Loucy (cell line): ENCODE measurements at regions not wholly inside any gene's neighbourhood (a gene's known extent, or its start where the extent isn't known, plus 50 kb on each side); places are given as distances from the start of the nearest gene placed in this dataset.

Source experiments
- H2AFZ ChIP-seq: fragments of 200-600 bp; sonication (generic); 2 replicates; pipeline ENCODE4 v1.6.0; 2016; ENCODE audit warnings: antibody characterized with exemption, mild to moderate bottlenecking, low read length, moderate library complexity
- H3F3A ChIP-seq: fragments of 200-600 bp; 2 replicates; pipeline ENCODE4 v1.6.0; 2016; ENCODE audit warnings: antibody characterized with exemption, low read depth, mild to moderate bottlenecking
- H3K27me3 ChIP-seq: fragments of 200-600 bp; sonication (generic); 2 replicates; pipeline ENCODE4 v1.6.1; 2014; ENCODE audit warnings: low read length, mild to moderate bottlenecking; ENCODE audit not compliant: insufficient read depth, poor library complexity, severe bottlenecking
- H3K36me3 ChIP-seq: fragments of 200-600 bp; sonication (generic); 2 replicates; pipeline ENCODE4 v1.6.1; 2016; ENCODE audit warnings: low read length; ENCODE audit not compliant: insufficient read depth
- H3K4me1 ChIP-seq: fragments of 200-600 bp; sonication (generic); 2 replicates; pipeline ENCODE4 v1.5.1; 2014; ENCODE audit warnings: low read length, mild to moderate bottlenecking; ENCODE audit not compliant: insufficient read depth, poor library complexity, severe bottlenecking
- H3K4me2 ChIP-seq: fragments of 200-600 bp; sonication (generic); 2 replicates; pipeline ENCODE4 v1.6.0; 2014; ENCODE audit warnings: antibody characterized with exemption, low read length, low read depth, mild to moderate bottlenecking; ENCODE audit not compliant: poor library complexity, severe bottlenecking
- H3K4me3 ChIP-seq: fragments of 200-600 bp; sonication (generic); 2 replicates; pipeline ENCODE4 v1.5.1; 2014; ENCODE audit warnings: low read length, mild to moderate bottlenecking, mixed read lengths; ENCODE audit not compliant: poor library complexity, severe bottlenecking
- H3K79me2 ChIP-seq: fragments of 200-600 bp; sonication (generic); 2 replicates; pipeline ENCODE4 v1.6.1; 2014; ENCODE audit warnings: low read length; ENCODE audit not compliant: insufficient read depth
- H3K9ac ChIP-seq: fragments of 200-600 bp; sonication (generic); 2 replicates; pipeline ENCODE4 v1.6.0; 2014; ENCODE audit warnings: mild to moderate bottlenecking, low read depth, low read length, moderate library complexity; ENCODE audit not compliant: poor library complexity, severe bottlenecking
- H3K9me2 ChIP-seq: fragments of 200-600 bp; sonication (generic); replicated peaks from 2 replicates; pipeline ENCODE4 v1.6.1; 2016; ENCODE audit warnings: low read depth, low read length, mixed read lengths
- H3K9me3 ChIP-seq: fragments of 200-600 bp; sonication (generic); 2 replicates; pipeline ENCODE4 v1.6.1; 2014; ENCODE audit warnings: mild to moderate bottlenecking, antibody characterized with exemption, low read length, low read depth; ENCODE audit not compliant: insufficient read depth
- H4K20me1 ChIP-seq: fragments of 200-600 bp; sonication (generic); 2 replicates; pipeline ENCODE4 v1.6.0; 2014; ENCODE audit warnings: antibody characterized with exemption, low read length, mild to moderate bottlenecking; ENCODE audit not compliant: insufficient read depth, poor library complexity, severe bottlenecking
- EZH2phosphoT487 ChIP-seq: fragments of 200-600 bp; IDR thresholded peaks from 2 replicates; pipeline ENCODE4 v1.6.1; 2018; ENCODE audit warnings: antibody characterized with exemption, mild to moderate bottlenecking, moderate library complexity, borderline replicate concordance
- TF ChIP-seq, protein P1 (sequence below): fragments of 200-600 bp; sonication (generic); conservative IDR thresholded peaks from 2 replicates; pipeline ENCODE4 v1.5.1; 2014; ENCODE audit warnings: mild to moderate bottlenecking, antibody characterized with exemption, low read length

GRCh38 chr15:30030345-30030744 is 52.4 kb upstream of the GOLGA8J start:
- H3K79me2 ChIP-seq, result no peaks in the 10 kb centered on the region
- no peaks in the 10 kb centered on the region for H3K9me3 ChIP-seq
- no peaks in the 10 kb centered on the region for H3K4me1 ChIP-seq
- H3K9ac ChIP-seq, result no peak overlapping the region
- no peaks in the 10 kb centered on the region for H4K20me1 ChIP-seq
- H3K4me2 ChIP-seq, result no peak overlapping the region
- TF ChIP-seq EZH2phosphoT487, result no peak
- TF ChIP-seq, protein P1, sequence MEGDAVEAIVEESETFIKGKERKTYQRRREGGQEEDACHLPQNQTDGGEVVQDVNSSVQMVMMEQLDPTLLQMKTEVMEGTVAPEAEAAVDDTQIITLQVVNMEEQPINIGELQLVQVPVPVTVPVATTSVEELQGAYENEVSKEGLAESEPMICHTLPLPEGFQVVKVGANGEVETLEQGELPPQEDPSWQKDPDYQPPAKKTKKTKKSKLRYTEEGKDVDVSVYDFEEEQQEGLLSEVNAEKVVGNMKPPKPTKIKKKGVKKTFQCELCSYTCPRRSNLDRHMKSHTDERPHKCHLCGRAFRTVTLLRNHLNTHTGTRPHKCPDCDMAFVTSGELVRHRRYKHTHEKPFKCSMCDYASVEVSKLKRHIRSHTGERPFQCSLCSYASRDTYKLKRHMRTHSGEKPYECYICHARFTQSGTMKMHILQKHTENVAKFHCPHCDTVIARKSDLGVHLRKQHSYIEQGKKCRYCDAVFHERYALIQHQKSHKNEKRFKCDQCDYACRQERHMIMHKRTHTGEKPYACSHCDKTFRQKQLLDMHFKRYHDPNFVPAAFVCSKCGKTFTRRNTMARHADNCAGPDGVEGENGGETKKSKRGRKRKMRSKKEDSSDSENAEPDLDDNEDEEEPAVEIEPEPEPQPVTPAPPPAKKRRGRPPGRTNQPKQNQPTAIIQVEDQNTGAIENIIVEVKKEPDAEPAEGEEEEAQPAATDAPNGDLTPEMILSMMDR, result no peak
- H3K9me2 ChIP-seq, result no peaks in the 10 kb centered on the region
- no peak overlapping the region for H3K4me3 ChIP-seq
- H3K36me3 ChIP-seq, result no peaks in the 10 kb centered on the region
- no peak overlapping the region for H2AFZ ChIP-seq
- H3K27me3 ChIP-seq, result no peaks in the 10 kb centered on the region
- no peaks in the 10 kb centered on the region for H3F3A ChIP-seq

DNA sequence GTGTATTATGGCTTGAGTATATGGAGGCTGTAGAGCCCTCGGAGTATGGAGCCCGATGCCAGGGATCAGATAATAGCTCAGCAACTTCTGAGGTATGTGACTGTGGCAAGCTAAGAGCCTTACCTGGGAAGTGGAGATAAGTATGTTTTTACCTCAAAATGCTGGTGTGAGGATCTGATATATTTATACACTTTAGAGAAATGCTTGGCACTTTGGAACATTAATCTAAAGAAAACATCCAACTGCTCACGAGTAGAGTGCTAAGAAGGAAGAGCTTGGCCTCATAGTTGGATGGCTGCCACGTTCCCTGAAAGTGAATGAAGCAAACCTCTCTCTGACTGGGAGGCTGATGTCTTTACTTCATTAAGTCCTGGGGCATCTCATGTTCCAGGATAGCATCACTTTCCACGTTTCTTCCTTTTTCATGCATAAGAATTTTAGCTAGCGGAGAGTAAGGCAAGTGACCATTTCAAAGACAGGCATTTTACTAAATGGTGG is 58.9 kb upstream of the GOLGA8J start:
- H3K9me2 ChIP-seq, result no peaks in the 10 kb centered on the region
- H3K4me3 ChIP-seq, result no peak overlapping the region
- TF ChIP-seq, protein P1, result no peak
- no peak for TF ChIP-seq EZH2phosphoT487

GRCh38 chr15:30010746-30011145 is 72.0 kb upstream of the GOLGA8J start:
- no peak overlapping the region for H3K4me3 ChIP-seq
- no peaks in the 10 kb centered on the region for H3K36me3 ChIP-seq
- no peaks in the 10 kb centered on the region for H3K79me2 ChIP-seq
- H3K27me3 ChIP-seq, result no peaks in the 10 kb centered on the region
- H3K4me1 ChIP-seq, result no peaks in the 10 kb centered on the region
- no peaks in the 10 kb centered on the region for H3F3A ChIP-seq
- no peaks in the 10 kb centered on the region for H3K9me3 ChIP-seq
- H3K9ac ChIP-seq, result no peak overlapping the region
- H3K9me2 ChIP-seq, result no peaks in the 10 kb centered on the region
- no peak overlapping the region for H2AFZ ChIP-seq
- H4K20me1 ChIP-seq, result no peaks in the 10 kb centered on the region
- TF ChIP-seq, protein P1, result no peak
- no peak for TF ChIP-seq EZH2phosphoT487
- H3K4me2 ChIP-seq, result no peak overlapping the region

More for the DNA sequence above, 58.9 kb upstream of the GOLGA8J start:
- no peak overlapping the region for H3K4me2 ChIP-seq
- no peaks in the 10 kb centered on the region for H3K79me2 ChIP-seq
- no peak overlapping the region for H2AFZ ChIP-seq
- H4K20me1 ChIP-seq, result no peaks in the 10 kb centered on the region
- H3K36me3 ChIP-seq, result no peaks in the 10 kb centered on the region
- H3K9ac ChIP-seq, result no peak overlapping the region
- no peaks in the 10 kb centered on the region for H3F3A ChIP-seq
- H3K27me3 ChIP-seq, result no peaks in the 10 kb centered on the region
- H3K4me1 ChIP-seq, result no peaks in the 10 kb centered on the region
- no peaks in the 10 kb centered on the region for H3K9me3 ChIP-seq
